Thyroid gland (tissue), 4 donors: ENCODE measurements at regions not wholly inside any gene's neighbourhood (a gene's known extent, or its start where the extent isn't known, plus 50 kb on each side); places are given as distances from the start of the nearest gene placed in this dataset.

Experiments
- DNase-seq, 2 donors: peaks; one replicate each; pipeline ENCODE4 v3.0.0-alpha.2; 2019
- H3K27ac ChIP-seq, 3 donors: fragments of 200-600 bp; sonication (generic); 1 replicate in 2 of 3; 2 replicates in 1 of 3; pipeline ENCODE4 v1.5.1; 2016 to 2019; ENCODE audit warnings: mild to moderate bottlenecking in 1 of 3, moderate library complexity in 1 of 3
- H3K27me3 ChIP-seq: fragments of 200-600 bp; sonication (generic); one replicate; pipeline ENCODE4 v1.5.1; 2019
- H3K36me3 ChIP-seq, 2 donors: fragments of 200-600 bp; sonication (generic); one replicate each; pipeline ENCODE4 v1.5.1; 2016 to 2019
- H3K4me1 ChIP-seq, 2 donors: fragments of 200-600 bp; sonication (generic); one replicate each; pipeline ENCODE4 v1.5.1; 2017 to 2019
- H3K4me3 ChIP-seq, 3 donors: fragments of 200-600 bp; sonication (generic); replicated peaks in 1 of 3; 1 replicate in 2 of 3; 2 replicates in 1 of 3; pipeline ENCODE4 v1.5.1; 2016; ENCODE audit warnings: mild to moderate bottlenecking in 1 of 3
- H3K9me3 ChIP-seq: fragments of 200-600 bp; sonication (generic); one replicate; pipeline ENCODE4 v1.5.1; 2017
- POLR2A ChIP-seq, 2 donors: fragments of 450-650 bp; IDR thresholded peaks; one replicate each; pipeline ENCODE4 v1.6.1; 2017; ENCODE audit warnings: antibody characterized with exemption in 2 of 2, mild to moderate bottlenecking in 2 of 2, moderate library complexity in 1 of 2
- whole genome bisulfite sequencing, 2 donors: methylation state at CpG; one replicate each; pipeline ENCODE4 v1.1.5; 2017; 5-methylcytosine and 5-hydroxymethylcytosine counted together
- intact Hi-C: fragments of 100-400 bp; cut with DNase I; formaldehyde crosslinking; loops from one replicate; pipeline ENCODE4 v1.15.1; 2023
- TF ChIP-seq, protein P1 (sequence below), 6 experiments: fragments of 200-600 bp in 3 of 6; fragments of 450-650 bp in 3 of 6; sonication (generic) in 3 of 6; IDR thresholded peaks; one replicate each; pipeline ENCODE4 v1.5.1; 2016 to 2019; ENCODE audit warnings: antibody characterized with exemption in 6 of 6, mild to moderate bottlenecking in 2 of 6, inconsistent platforms in 1 of 6, moderate library complexity in 1 of 6

DNA sequence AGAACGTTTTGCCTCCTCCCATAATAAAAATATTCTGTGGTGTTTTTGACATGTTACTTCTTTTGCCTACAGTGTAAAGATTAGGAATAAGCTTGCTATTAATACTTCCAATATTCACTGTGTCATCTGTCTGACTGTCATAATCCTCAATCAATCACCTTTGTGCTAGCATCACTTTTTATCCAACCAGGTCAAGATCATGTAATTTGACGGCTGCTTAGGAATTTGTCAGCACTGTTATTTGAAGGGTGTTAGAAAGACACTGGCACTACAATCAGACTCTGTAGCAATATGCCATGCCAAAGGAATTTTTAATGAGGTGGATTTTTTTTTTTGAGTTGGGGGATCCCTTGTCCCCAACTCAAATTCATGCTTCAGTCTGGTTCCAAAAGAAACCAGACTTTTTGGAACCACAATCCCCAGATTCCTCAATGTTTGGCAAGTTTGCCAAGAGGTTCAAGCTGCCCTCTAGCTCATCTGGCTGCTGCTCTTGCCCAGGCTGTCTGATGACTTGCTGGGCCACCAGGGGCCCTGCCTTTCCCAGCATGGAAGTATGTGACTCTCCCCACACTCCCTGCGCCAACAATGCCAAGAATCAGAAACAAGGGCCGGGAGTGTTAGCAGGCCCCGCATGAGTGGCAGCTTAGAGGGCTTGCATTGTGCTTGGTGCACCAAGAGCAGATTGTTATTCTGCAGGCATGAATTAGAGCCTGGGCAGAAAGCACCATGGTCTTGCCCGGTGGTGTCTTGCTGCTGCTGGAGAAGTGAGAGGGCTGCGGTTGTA is 58.6 kb upstream of the TSC22D2 start:
- H3K27me3 ChIP-seq = no peaks in the 10 kb centered on the region
- no peaks in the 10 kb centered on the region for H3K36me3 ChIP-seq
- peak overlapping the region in 1 of 3 donors; percentile 28 for H3K27ac ChIP-seq
- H3K4me3 ChIP-seq = no peak overlapping the region
- 43 to 51% methylated on average over 6 to 7 of the region's 7 CpGs for WGBS, 2 donors
- TF ChIP-seq, protein P1, sequence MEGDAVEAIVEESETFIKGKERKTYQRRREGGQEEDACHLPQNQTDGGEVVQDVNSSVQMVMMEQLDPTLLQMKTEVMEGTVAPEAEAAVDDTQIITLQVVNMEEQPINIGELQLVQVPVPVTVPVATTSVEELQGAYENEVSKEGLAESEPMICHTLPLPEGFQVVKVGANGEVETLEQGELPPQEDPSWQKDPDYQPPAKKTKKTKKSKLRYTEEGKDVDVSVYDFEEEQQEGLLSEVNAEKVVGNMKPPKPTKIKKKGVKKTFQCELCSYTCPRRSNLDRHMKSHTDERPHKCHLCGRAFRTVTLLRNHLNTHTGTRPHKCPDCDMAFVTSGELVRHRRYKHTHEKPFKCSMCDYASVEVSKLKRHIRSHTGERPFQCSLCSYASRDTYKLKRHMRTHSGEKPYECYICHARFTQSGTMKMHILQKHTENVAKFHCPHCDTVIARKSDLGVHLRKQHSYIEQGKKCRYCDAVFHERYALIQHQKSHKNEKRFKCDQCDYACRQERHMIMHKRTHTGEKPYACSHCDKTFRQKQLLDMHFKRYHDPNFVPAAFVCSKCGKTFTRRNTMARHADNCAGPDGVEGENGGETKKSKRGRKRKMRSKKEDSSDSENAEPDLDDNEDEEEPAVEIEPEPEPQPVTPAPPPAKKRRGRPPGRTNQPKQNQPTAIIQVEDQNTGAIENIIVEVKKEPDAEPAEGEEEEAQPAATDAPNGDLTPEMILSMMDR (IDR thresholded peaks at IDR 0.05) = peak in 1 of 6 experiments; percentile 6
- no peak for TF ChIP-seq POLR2A (IDR thresholded peaks at IDR 0.05)
- H3K9me3 ChIP-seq = no peaks in the 10 kb centered on the region
- peak; percentile 64 to 72 for DNase-seq
- H3K4me1 ChIP-seq = peaks cover 18 to 32% of the 10 kb centered on the region in 2 donors
- intact Hi-C loops = no loop called here

GRCh38 chr3:150348500-150348899 is 59.6 kb upstream of the TSC22D2 start:
- no peak for TF ChIP-seq POLR2A (IDR thresholded peaks at IDR 0.05)
- TF ChIP-seq, protein P1 (IDR thresholded peaks at IDR 0.05) = no peak
- no peak for DNase-seq
- Histone ChIP-seq H3K9me3 (no peaks in the 10 kb centered on the region), H3K27ac (peak overlapping the region in 1 of 3 donors; percentile 28), H3K4me3 (no peak overlapping the region), H3K4me1 (peaks cover 18 to 33% of the 10 kb centered on the region in 2 donors), H3K36me3 (no peaks in the 10 kb centered on the region), H3K27me3 (no peaks in the 10 kb centered on the region)
- 30 to 42% methylated on average over 6 of the region's 6 CpGs for WGBS, 2 donors
- intact Hi-C loops = no loop called here

DNA sequence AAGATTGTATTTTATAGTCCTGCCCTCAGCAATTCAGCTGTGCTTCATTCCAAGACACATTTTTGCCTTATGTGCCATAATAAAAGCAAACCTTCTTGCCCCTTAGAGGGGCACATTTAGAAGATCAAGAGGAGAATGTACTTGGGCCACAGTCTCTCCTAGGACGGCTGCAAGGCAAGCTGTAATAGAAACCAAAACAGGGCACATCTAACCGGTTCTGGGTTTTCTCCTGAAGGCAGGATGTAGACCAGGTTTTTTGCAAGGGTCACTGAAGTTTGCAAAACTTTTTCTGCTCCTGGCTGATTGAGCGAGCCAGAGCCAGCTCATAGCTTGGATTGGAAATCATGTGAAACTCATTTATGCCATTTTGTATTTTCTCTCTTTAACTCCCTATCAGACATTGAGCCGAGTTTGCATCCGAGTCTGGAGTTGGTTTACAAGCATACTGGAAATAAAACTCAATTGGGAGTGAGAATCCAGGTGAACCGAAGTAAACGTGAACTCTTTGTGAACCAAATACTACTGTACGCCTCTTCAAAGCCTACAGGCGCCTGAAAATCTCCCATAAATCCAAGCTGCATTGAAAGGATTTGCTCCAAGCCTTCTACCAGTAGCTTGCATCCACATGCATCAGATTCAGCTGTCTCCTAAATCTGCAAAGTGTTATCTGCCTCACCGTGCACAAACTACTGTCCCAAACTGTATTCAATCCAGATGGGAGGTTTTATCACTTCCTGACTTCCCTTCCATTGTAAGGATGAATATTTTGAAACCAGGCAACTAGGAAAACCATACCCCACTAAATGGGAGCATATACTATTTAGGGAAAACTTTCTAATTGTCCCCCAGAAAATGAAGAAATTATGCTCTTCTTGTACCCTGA is 60.9 kb upstream of the TSC22D2 start:
- H3K9me3 ChIP-seq = no peaks in the 10 kb centered on the region
- no peak overlapping the region for H3K4me3 ChIP-seq
- H3K27ac ChIP-seq = peak overlapping the region; percentile 19 to 52 (median 52)
- 66 to 73% methylated on average over 10 of the region's 10 CpGs for WGBS, 2 donors
- DNase-seq = peak; percentile 22 to 48
- no peaks in the 10 kb centered on the region for H3K36me3 ChIP-seq
- H3K27me3 ChIP-seq = no peaks in the 10 kb centered on the region
- TF ChIP-seq, protein P1 (IDR thresholded peaks at IDR 0.05) = no peak
- TF ChIP-seq POLR2A (IDR thresholded peaks at IDR 0.05) = no peak
- intact Hi-C loops = no loop called here
- peaks cover 18 to 33% of the 10 kb centered on the region in 2 donors for H3K4me1 ChIP-seq

DNA sequence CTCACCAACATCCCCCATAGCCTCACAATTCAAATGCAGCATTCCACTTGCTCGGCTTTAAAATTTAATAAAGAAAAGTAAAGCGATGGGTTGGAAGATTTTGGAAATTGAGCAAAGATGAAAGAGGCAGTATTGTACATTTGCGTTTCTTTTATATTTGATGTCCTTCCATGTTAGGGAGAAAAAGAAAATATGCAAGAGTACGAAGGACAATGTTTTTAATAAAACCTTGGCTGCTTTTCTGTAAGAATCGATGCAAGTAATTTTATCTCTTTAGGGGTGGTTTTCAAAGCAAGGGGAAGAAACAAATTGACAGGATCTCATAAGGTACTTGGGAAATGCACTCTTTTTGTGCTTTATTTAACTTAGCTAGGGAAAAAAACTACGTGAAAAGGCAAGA is 61.8 kb upstream of the TSC22D2 start:
- Histone ChIP-seq H3K4me1 (peaks cover 18 to 33% of the 10 kb centered on the region in 2 donors), H3K9me3 (no peaks in the 10 kb centered on the region), H3K4me3 (no peak overlapping the region), H3K27me3 (no peaks in the 10 kb centered on the region), H3K36me3 (no peaks in the 10 kb centered on the region), H3K27ac (peak overlapping the region in 2 of 3 donors; percentile 19 to 52)
- TF ChIP-seq POLR2A (IDR thresholded peaks at IDR 0.05) = no peak
- TF ChIP-seq, protein P1 (IDR thresholded peaks at IDR 0.05) = no peak
- intact Hi-C loops = no loop called here
- 79% methylated on average over 6 of the region's 6 CpGs for WGBS, 2 donors
- no peak for DNase-seq
